ENCODE measurements at regions not wholly inside any gene's neighbourhood (a gene's known extent, or its start where the extent isn't known, plus 50 kb on each side); places are given as distances from the start of the nearest gene placed in this dataset.
A peak's percentile ranks its signal among the peaks of the same experiment; 100 is the strongest.

DNA sequence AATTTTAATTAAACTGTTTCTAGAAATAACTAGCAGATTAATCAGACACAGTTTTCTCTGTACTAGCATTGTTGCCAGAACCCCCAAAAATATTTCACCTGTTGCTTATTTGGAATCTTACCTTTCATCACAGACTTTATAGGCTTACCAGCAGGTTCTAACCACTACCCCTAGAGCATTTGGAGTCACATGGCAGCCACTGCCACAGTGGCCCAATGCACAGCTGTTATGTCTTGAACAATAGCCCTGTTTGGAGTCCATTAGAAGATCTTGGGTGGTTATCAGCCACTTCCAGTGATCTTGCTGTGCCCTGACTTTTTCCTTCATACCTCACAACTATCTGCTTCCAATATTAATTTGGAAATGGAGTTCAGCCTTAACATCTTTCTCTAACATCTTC, 186.2 kb upstream of the TANK start:
- Mint-ChIP-seq H3K36me3 (no peaks in the 10 kb centered on the region), H3K9me3 (peaks cover 0 to 4% (median 0%) of the 10 kb centered on the region in 7 donors), H3K27ac (no peak overlapping the region), H3K27me3 (ENCODE audit: low read depth in 3 of 3) (peaks cover 0 to 6% (median 0%) of the 10 kb centered on the region in 3 donors), H3K4me3 (no peak overlapping the region), H3K4me1 (peaks cover 3% of the 10 kb centered on the region)
- Histone ChIP-seq H3K4me3 (replicated peaks in 1 of 3; ENCODE audit: low read depth in 2 of 3, low read length in 3 of 3) (no peak overlapping the region), H3K4me1 (ENCODE audit: control insufficient read depth in 1 of 2, insufficient read depth in 2 of 2, low read length in 2 of 2) (no peaks in the 10 kb centered on the region), H3K4me2 (replicated peaks; ENCODE audit: extremely low read depth, low read length, poor library complexity, severe bottlenecking) (no peak overlapping the region), H3K9ac (ENCODE audit: insufficient read depth, low read length, poor library complexity, severe bottlenecking) (no peak overlapping the region), H3K36me3 (replicated peaks in 1 of 2; ENCODE audit: control insufficient read depth in 1 of 2, insufficient read depth in 2 of 2, low read length in 2 of 2) (no peaks in the 10 kb centered on the region), H2AFZ (ENCODE audit: insufficient read depth, low read depth, low read length, poor library complexity, severe bottlenecking) (no peak overlapping the region), H3K27ac (ENCODE audit: low read depth in 1 of 2, low read length in 2 of 2) (no peak overlapping the region), H3K9me3 (replicated peaks in 1 of 2; ENCODE audit: control insufficient read depth in 1 of 2, insufficient read depth in 1 of 2, low read length in 2 of 2) (no peaks in the 10 kb centered on the region), H3K27me3 (ENCODE audit: control insufficient read depth in 2 of 2, insufficient read depth in 2 of 2, low read length in 2 of 2) (no peaks in the 10 kb centered on the region), H4K20me1 (ENCODE audit: insufficient read depth, low read length) (no peaks in the 10 kb centered on the region), H3K79me2 (ENCODE audit: insufficient read depth, low read length) (no peaks in the 10 kb centered on the region)
- intact Hi-C loops (cut with micrococcal nuclease): no loop called here
- TF ChIP-seq, protein P1, sequence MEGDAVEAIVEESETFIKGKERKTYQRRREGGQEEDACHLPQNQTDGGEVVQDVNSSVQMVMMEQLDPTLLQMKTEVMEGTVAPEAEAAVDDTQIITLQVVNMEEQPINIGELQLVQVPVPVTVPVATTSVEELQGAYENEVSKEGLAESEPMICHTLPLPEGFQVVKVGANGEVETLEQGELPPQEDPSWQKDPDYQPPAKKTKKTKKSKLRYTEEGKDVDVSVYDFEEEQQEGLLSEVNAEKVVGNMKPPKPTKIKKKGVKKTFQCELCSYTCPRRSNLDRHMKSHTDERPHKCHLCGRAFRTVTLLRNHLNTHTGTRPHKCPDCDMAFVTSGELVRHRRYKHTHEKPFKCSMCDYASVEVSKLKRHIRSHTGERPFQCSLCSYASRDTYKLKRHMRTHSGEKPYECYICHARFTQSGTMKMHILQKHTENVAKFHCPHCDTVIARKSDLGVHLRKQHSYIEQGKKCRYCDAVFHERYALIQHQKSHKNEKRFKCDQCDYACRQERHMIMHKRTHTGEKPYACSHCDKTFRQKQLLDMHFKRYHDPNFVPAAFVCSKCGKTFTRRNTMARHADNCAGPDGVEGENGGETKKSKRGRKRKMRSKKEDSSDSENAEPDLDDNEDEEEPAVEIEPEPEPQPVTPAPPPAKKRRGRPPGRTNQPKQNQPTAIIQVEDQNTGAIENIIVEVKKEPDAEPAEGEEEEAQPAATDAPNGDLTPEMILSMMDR (IDR thresholded peaks at IDR 0.05): no peak
- no peak for DNase-seq

GRCh38 chr2:160974803-160975202, 185.4 kb upstream of the TANK start:
- Mint-ChIP-seq H3K9me3 (peaks cover 0 to 4% (median under 1%) of the 10 kb centered on the region in 7 donors), H3K27ac (peak overlapping the region in 1 of 7 donors; percentile 5), H3K4me1 (peaks cover 3% of the 10 kb centered on the region), H3K27me3 (ENCODE audit: low read depth in 3 of 3) (peaks cover 0 to 6% (median 0%) of the 10 kb centered on the region in 3 donors), H3K4me3 (no peak overlapping the region), H3K36me3 (no peaks in the 10 kb centered on the region)
- no peaks in the 10 kb centered on the region for H3K9me3 ChIP-seq (replicated peaks in 1 of 2; ENCODE audit: control insufficient read depth in 1 of 2, insufficient read depth in 1 of 2, low read length in 2 of 2)
- TF ChIP-seq, protein P1 (IDR thresholded peaks at IDR 0.05): no peak
- H3K36me3 ChIP-seq (replicated peaks in 1 of 2; ENCODE audit: control insufficient read depth in 1 of 2, insufficient read depth in 2 of 2, low read length in 2 of 2): no peaks in the 10 kb centered on the region
- DNase-seq: no peak
- no peak overlapping the region for H3K27ac ChIP-seq (ENCODE audit: low read depth in 1 of 2, low read length in 2 of 2)
- no peak overlapping the region for H3K9ac ChIP-seq (ENCODE audit: insufficient read depth, low read length, poor library complexity, severe bottlenecking)
- 93% methylated on average over 3 of the region's 4 CpGs for WGBS (ENCODE audit: insufficient coverage)
- no peak overlapping the region for H2AFZ ChIP-seq (ENCODE audit: insufficient read depth, low read depth, low read length, poor library complexity, severe bottlenecking)
- no peaks in the 10 kb centered on the region for H3K79me2 ChIP-seq (ENCODE audit: insufficient read depth, low read length)
- H3K27me3 ChIP-seq (ENCODE audit: control insufficient read depth in 2 of 2, insufficient read depth in 2 of 2, low read length in 2 of 2): no peaks in the 10 kb centered on the region
- H3K4me3 ChIP-seq (replicated peaks in 1 of 3; ENCODE audit: low read depth in 2 of 3, low read length in 3 of 3): no peak overlapping the region
- no peak overlapping the region for H3K4me2 ChIP-seq (replicated peaks; ENCODE audit: extremely low read depth, low read length, poor library complexity, severe bottlenecking)
- no peaks in the 10 kb centered on the region for H4K20me1 ChIP-seq (ENCODE audit: insufficient read depth, low read length)
- intact Hi-C loops (cut with micrococcal nuclease): no loop called here
- no peaks in the 10 kb centered on the region for H3K4me1 ChIP-seq (ENCODE audit: control insufficient read depth in 1 of 2, insufficient read depth in 2 of 2, low read length in 2 of 2)

Measured in CD14-positive monocyte (primary cell).